ENCODE measurements at regions not wholly inside any gene's neighbourhood (a gene's known extent, or its start where the extent isn't known, plus 50 kb on each side); places are given as distances from the start of the nearest gene placed in this dataset.

GRCh38 chr2:120528693-120529076 is 182.7 kb downstream of the INHBB start:
- no peak for TF ChIP-seq CEBPB (IDR thresholded peaks at IDR 0.05; ENCODE audit: borderline replicate concordance in 1 of 2, low read depth in 2 of 2, low read length in 2 of 2)
- TF ChIP-seq SREBF2 (IDR thresholded peaks at IDR 0.05; ENCODE audit: low read length) = no peak
- TF ChIP-seq ELK1 (IDR thresholded peaks at IDR 0.05; ENCODE audit: low read depth, low read length) = no peak

All from GM12878 (cell line).